Activated CD4-positive, alpha-beta T cell treated with anti-CD3 and anti-CD28 coated beads, Interleukin-2, amount 50 U/mL, for 4 hours (primary cell): ENCODE measurements at regions not wholly inside any gene's neighbourhood (a gene's known extent, or its start where the extent isn't known, plus 50 kb on each side); places are given as distances from the start of the nearest gene placed in this dataset.

Experiments
- DNase-seq, 2 experiments: peaks; one replicate each; pipeline ENCODE4 v3.0.0-alpha.2; 2020

DNA sequence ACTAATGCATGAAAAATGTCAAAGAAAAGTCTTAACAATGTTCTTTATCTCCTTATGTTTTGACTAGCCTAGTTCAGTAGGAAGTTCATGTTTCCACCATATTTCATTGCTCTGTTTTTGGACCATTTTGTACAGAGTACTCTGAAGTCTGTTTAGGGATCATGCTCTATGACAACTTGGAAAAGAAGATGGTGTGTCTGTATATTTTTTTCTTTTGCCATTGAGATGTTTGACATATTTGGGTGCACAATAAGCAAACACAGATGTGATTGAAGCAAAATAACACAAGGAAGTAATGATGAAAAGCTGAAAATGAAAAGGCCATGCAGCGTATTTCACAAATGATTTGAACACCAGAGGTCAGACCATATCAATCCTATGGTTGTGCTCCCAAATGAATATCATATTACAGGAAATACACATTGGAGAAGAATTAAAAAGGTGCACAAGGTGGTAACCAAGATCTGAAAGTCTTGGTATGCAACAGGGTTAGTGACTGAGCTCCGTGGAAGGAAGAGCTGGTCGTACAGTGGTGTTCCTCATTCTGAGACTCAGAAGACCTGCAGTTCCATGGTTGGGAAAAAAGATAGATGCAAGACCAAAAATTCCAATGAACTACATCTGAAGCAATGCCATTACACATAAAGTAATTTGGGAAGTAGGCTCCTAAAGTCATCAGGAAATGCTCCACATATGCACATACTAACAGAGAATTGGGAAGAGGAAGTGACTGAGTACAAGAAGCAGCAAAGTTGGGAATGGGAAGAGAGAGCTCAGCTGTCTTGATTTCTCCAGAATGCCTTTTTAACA lies 463.5 kb downstream of the LMO4 start:
- DNase-seq, result no peak

DNA sequence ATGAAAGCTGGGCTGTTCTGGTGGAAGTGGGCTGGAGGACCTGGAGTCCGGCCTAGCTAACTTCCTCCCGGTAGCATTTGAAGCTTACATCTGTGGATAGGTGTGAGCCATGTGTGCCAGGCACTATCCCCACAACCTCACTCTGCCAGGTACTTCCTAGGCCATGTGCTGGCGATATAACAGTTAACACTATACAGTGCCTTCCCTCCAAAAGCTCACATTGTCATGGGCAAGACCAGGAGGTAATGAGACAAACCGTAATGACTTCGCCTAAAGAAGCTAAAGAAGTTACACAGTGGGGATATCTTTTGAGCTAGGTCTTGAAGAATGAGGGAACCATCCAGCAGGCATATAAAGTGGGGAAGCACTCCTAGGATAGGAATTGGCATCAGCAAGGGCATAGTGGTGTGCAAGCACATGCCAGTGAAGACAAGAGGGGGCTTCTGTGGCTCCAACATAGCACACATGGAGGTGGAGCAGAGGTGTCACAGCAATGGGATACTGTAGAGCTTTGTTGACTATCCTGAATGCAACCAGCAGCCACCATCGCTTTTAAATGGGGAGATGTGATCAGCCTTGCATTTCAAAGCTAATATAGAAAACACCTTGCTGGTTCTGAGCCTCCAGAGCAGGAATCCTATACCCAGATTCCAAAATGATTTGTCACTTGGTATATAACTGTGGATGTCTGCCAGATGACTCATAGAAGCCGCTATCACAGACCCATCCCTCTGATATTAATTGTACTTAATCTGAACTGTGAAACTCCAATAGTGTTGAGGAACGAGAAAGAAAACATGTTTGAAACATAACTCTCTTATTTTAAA lies 466.3 kb downstream of the LMO4 start:
- DNase-seq, result no peak

GRCh38 chr1:87795615-87796337 lies 467.1 kb downstream of the LMO4 start:
- DNase-seq, result no peak

DNA sequence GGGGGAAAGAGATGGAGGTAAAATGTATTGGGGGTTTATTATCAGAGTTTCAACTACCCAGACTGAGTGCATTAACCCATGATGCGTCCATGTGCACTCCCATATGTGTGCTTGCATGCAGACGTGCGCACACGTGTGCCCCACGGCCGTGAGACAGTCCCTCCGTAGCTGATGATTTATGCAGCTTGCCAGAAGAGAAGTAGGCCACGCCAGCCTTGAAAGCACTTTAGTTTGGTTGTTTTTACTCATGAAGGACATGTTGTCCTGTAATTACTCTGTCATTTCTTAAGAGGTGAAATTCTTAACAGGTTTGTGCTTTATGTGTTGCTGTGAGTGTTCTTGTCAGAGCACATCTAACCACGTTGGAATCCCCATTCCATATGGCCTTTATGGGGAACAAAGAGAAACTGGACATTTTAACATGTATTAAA lies 467.8 kb downstream of the LMO4 start:
- no peak for DNase-seq

GRCh38 chr1:87799451-87799850 lies 470.8 kb downstream of the LMO4 start:
- no peak for DNase-seq

- no peak for DNase-seq
These were observed 471.3 kb downstream of the LMO4 start for GRCh38 chr1:87800006-87800405.

GRCh38 chr1:87803375-87803774 lies 474.7 kb downstream of the LMO4 start:
- DNase-seq, result no peak

- DNase-seq, result no peak
These were observed 475.4 kb downstream of the LMO4 start for GRCh38 chr1:87804128-87804527.

- DNase-seq, result no peak
These were observed 477.1 kb downstream of the LMO4 start for GRCh38 chr1:87805666-87806378.

DNA sequence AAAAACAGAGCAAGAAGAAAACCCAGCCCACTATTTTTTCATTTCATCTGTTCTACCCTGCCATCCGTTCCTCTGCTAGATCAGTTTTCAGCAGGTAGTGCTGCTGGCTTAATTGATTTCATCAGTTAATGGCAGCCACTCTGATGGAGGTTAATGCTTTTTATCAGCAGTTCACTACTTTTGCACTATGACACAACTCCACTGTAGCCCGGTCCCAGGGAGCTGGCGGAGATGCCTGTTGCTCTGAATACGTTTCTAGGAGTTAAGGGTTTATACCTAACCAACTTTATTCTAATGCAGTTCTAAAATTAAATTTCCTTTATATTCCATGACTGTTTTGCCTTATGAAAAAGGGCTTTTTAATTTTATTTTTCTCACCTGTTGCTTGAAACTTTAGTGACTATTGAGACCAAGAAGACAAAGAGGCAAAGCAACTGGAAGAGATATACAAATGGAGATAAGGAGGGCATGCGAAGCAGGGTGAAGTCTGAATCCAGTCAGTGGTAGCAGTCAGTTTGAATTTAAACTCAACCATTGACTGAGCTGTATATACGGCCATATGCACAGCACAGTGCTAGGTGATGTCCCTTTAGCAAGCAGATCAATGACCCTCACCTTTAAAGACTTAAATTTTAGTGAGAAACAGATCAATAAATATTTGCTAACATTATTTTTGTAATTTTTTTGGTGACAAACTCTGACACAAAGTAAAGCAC lies 477.9 kb downstream of the LMO4 start:
- no peak for DNase-seq

- no peak for DNase-seq
These were observed 481.5 kb downstream of the LMO4 start for GRCh38 chr1:87810166-87810565.

- DNase-seq, result no peak
These were observed 484.3 kb downstream of the LMO4 start for GRCh38 chr1:87812871-87813577.

DNA sequence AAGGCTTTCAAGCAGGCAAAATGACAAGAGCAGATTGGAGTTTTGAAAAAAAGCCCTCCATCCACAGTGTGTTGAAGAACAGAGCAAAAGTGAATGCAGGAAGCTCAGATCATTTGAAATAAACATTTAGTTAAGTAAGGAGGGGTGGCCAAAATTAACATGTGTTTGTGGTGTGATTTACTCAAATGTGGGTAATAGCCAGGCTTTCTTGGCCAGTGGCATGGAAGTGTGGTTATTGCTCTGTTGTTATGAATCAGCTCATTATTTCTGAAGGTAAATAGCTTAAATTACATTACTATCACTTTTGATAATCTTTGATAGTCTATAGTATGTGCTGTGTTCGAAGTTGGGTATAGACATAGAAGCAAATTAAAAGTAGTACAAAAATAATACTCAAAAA lies 485.9 kb downstream of the LMO4 start:
- no peak for DNase-seq

- DNase-seq, result no peak
These were observed 488.0 kb downstream of the LMO4 start for GRCh38 chr1:87816646-87817045.

DNA sequence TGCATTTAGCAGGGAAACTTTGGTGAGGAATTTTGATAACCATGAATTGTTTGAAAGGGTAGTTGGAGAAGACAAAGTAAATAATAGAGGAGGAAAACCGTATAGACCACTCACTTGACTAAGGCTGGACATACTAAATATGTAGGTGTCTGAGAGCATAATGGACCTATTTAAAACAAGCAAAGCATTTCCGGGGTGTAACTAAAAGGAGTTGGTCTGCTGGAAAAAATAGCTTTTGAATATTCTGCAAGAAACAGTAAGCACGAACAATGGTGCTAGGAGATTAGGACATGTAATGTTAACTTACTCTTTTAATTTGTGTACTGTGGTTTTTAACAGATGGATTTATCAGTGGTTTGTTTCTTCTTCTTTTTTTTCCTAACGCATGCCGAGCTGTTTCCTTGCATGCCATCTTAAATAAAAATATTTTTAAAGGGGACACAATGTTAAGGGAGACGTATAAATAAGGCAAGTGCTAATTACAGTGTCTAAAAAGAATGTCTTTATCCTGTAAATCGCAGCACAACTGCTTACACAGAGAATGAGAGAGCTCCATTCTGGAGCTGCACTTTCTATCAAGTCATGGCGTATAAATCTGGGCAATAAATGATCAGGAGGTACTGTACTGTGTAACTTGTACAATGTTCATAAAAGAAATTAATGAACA lies 492.1 kb downstream of the LMO4 start:
- no peak for DNase-seq

DNA sequence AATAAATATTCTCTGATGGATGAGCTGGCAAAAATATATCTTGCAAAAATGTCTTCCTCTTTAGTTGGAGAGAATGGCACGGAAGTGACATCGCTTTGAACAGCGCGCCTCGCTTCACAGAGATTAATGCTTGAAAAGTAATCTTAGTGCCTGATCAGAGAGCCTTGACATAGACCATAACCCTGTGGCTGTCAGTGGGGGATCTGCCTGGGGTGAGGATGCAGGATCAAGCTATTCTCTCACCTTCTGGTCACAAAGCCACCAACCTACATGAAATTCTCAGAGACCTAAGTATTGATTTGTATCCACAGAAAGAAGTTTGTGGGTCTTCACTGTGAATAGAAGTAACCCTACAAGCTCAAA lies 492.6 kb downstream of the LMO4 start:
- DNase-seq, result no peak

DNA sequence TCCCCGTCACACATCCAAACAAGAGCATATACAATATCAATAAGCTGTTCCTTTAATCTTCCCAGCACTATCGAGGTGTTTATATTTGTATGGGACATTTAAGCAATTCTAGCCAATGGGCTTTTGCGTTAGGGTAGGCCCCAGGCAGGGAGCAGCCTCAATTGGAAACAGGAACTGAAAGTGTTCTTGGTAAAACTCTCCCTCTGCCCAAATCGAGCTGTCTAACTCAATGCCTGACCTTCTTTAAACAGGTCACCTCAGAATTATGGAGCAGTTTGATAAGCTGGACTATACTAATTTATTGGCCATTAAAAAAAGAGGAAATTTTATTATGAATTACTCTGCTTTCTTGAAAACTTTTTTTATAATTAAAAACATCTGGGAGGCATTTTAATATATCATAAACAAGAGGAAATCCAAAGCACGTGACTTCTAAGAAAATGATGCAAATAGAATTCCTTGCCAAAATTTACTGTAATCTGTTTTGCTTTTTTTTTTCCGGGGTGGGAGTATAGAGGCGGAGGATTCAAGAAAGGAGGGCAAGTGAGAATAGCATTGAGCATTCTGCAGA lies 498.1 kb downstream of the LMO4 start:
- no peak for DNase-seq

DNA sequence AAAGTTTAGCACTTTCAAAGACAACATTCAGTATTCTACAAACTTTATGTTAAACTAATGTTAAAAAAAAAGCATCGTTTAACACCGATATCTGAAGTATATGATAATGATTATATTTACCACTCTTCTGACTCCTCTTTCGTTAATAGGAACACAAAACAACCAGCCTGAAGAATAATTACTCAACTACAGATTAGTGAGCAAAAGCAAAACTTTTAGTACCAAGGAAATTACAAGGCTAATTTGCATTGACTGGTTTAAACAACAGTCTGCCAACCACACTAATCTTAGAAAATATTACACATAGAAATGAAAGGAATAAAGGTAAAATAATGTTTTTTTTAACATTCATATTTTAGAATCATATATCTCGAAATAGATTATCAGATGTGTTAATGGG lies 500.7 kb downstream of the LMO4 start:
- no peak for DNase-seq

DNA sequence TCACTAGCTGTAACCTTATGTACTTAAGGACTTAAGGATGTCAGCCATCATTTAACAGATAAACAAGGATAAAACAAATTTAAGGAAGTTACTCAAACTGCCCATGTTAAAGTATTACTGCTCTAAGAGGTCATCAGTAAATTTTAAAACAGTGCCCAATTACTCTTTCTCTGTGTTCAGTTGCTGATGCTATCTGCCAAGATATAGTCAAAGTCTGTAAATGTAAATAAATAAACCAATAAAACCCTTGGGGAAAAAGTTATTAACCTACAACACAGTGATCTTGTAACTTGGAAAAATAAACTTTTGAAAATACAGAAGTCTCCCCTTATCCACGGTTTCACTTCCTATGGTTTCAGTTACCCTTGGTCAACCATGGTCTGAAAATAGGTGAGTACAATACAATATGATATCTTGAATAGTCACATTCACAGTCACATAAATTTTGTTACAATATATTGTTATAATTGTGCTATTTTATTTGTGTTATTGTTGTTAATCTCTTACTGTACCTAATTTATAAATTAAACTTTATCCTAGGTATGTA lies 501.8 kb downstream of the LMO4 start:
- DNase-seq, result no peak

DNA sequence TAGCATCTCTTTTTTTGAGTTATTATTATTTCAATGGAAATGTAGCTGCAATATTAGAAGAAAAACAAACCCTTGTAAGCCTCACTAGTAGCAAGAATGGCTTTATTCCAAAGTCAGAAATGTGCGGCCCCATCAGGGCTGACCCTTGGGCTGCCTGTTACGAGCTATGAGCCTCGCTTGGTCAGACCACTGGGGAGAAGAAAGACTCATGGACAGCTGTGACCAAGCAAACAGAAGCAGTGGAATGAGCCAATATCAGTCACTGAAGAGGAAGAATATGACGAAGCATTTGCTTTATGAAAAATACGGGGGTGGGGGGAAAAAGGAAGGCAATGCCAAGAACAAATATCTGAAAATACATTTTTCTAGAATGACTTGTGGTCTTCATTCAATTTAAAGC lies 504.5 kb downstream of the LMO4 start:
- DNase-seq, result no peak
